K562 (cell line): ENCODE measurements at regions not wholly inside any gene's neighbourhood (a gene's known extent, or its start where the extent isn't known, plus 50 kb on each side); places are given as distances from the start of the nearest gene placed in this dataset.

ENCODE experiments used
- ARID3A ChIP-seq: IDR thresholded peaks from 2 replicates; pipeline ENCODE4 v1.6.1; 2012; ENCODE audit warnings: low read depth, low read length, improper control_type of control experiment, borderline replicate concordance
- CREM ChIP-seq: IDR thresholded peaks from 2 replicates; pipeline ENCODE4 v1.6.1; 2014; ENCODE audit warnings: antibody characterized with exemption, low read depth
- JUNB ChIP-seq: fragments of 450-650 bp; formaldehyde crosslinking; conservative IDR thresholded peaks from 2 replicates; pipeline ENCODE4 v1.4.0; 2020; ENCODE audit warnings: mild to moderate bottlenecking
- KDM1A ChIP-seq, 2 experiments: fragments of 450-650 bp; IDR thresholded peaks; 2 replicates each; pipeline ENCODE4 v1.6.1; 2016; ENCODE audit warnings: mild to moderate bottlenecking in 2 of 2
- LEF1 ChIP-seq: fragments of 450-650 bp; IDR thresholded peaks from 2 replicates; pipeline ENCODE4 v1.6.1; 2016; ENCODE audit warnings: mild to moderate bottlenecking
- MBD2 ChIP-seq: sonication (generic); IDR thresholded peaks from 2 replicates; pipeline ENCODE4 v1.6.1; 2016; ENCODE audit warnings: low read depth, borderline replicate concordance
- PRDM10 ChIP-seq: fragments of 450-650 bp; IDR thresholded peaks from 2 replicates; pipeline ENCODE4 v1.6.1; 2018; ENCODE audit not compliant: partially characterized antibody
- RAD21 ChIP-seq, 2 experiments: fragments of 250-450 bp in 1 of 2; fragments of 450-650 bp in 1 of 2; sonication (Bioruptor Pico) in 1 of 2; formaldehyde crosslinking in 1 of 2; IDR thresholded peaks in 1 of 2; conservative IDR thresholded peaks in 1 of 2; 2 replicates each; pipeline versions ENCODE4 v1.4.0 to v1.8.0; 2020 to 2022; ENCODE audit warnings: mild to moderate bottlenecking in 2 of 2, moderate library complexity in 1 of 2
- RNF2 ChIP-seq: sonication (generic); IDR thresholded peaks from 2 replicates; pipeline ENCODE4 v1.6.1; 2016
- ZNF395 ChIP-seq: fragments of 200-800 bp; sonication (Bioruptor generic); IDR thresholded peaks from 2 replicates; pipeline ENCODE4 v1.6.1; 2017; ENCODE audit warnings: missing genetic modification characterization, missing compliant biosample characterization
- ZNF583 ChIP-seq: fragments of 250-450 bp; sonication (Bioruptor Pico); IDR thresholded peaks from 2 replicates; pipeline ENCODE4 v1.4.0; 2020
- ZNF609 ChIP-seq: sonication (generic); formaldehyde crosslinking; IDR thresholded peaks from 2 replicates; pipeline ENCODE4 v1.8.1; 2023; ENCODE audit warnings: missing genetic modification reagents, mild to moderate bottlenecking, borderline replicate concordance
- ZNF639 ChIP-seq, 2 experiments: fragments of 200-800 bp in 1 of 2; sonication (Bioruptor generic) in 1 of 2; sonication (generic) in 1 of 2; formaldehyde crosslinking in 1 of 2; IDR thresholded peaks in 1 of 2; conservative IDR thresholded peaks in 1 of 2; 2 replicates each; pipeline versions ENCODE4 v1.5.0 to v1.6.1; 2016 to 2020; ENCODE audit warnings: missing compliant biosample characterization in 1 of 2, missing genetic modification characterization in 1 of 2, missing genetic modification reagents in 1 of 2

GRCh38 chr7:136033413-136034031 is 56.4 kb upstream of the MTPN start (continued):
- TF ChIP-seq MBD2 (peak; percentile 74), JUNB (CRISPR knock-in tag) (no peak), RAD21 (CRISPR knock-in tag; conservative IDR thresholded peaks at IDR 0.05 in 1 of 2, IDR thresholded peaks at IDR 0.05 in 1 of 2) (peak in 1 of 2 experiments; percentile 23; a peak in 1 of 4 replicates), ZNF639 (CRISPR knock-in tag; conservative IDR thresholded peaks at IDR 0.05 in 1 of 2, IDR thresholded peaks at IDR 0.05 in 1 of 2) (peak in 1 of 2 experiments; percentile 64; a peak in 2 of 4 replicates), RNF2 (peak; percentile 58; the same call in 1 of the 2 replicates), PRDM10 (peak; percentile 3), ZNF609 (CRISPR knock-in tag) (no peak), KDM1A (IDR thresholded peaks at IDR 0.05) (peak; percentile 97 to 98), ZNF395 (CRISPR knock-in tag) (peak; percentile 84), CREM (peak; percentile 69), ARID3A (peak; percentile 67; the same call in 1 of the 2 replicates), LEF1 (peak; percentile 89), ZNF583 (CRISPR knock-in tag) (no peak)
